WTC11 (cell line): ENCODE measurements at regions not wholly inside any gene's neighbourhood (a gene's known extent, or its start where the extent isn't known, plus 50 kb on each side); places are given as distances from the start of the nearest gene placed in this dataset.

Experiments used
- ATF2 ChIP-seq: sonication (generic); formaldehyde crosslinking; IDR thresholded peaks from 2 replicates; pipeline ENCODE4 v1.8.1; 2022; ENCODE audit warnings: low read depth, missing genetic modification reagents, borderline replicate concordance
- CREM ChIP-seq: sonication (generic); formaldehyde crosslinking; IDR thresholded peaks from 2 replicates; pipeline ENCODE4 v1.8.1; 2022; ENCODE audit warnings: mild to moderate bottlenecking, missing genetic modification reagents, moderate library complexity
- CTCF ChIP-seq: fragments of 200-600 bp; IDR thresholded peaks from 2 replicates; pipeline ENCODE4 v1.8.0; 2022; ENCODE audit warnings: antibody characterized with exemption
- HMGXB4 ChIP-seq: sonication (generic); formaldehyde crosslinking; IDR thresholded peaks from 2 replicates; pipeline ENCODE4 v1.8.1; 2023; ENCODE audit warnings: mild to moderate bottlenecking, moderate library complexity, missing genetic modification reagents
- RELA ChIP-seq: sonication (generic); formaldehyde crosslinking; IDR thresholded peaks from 2 replicates; pipeline ENCODE4 v1.8.1; 2022; ENCODE audit warnings: missing genetic modification reagents, mild to moderate bottlenecking, borderline replicate concordance
- SP1 ChIP-seq: sonication (generic); formaldehyde crosslinking; conservative IDR thresholded peaks from 2 replicates; pipeline ENCODE4 v1.8.1; 2022; ENCODE audit warnings: missing genetic modification reagents

GRCh38 chrX:88883200-88883599 lies 136.2 kb downstream of the CPXCR1 start:
- TF ChIP-seq RELA (CRISPR knock-in tag) (no peak), CREM (no peak), HMGXB4 (no peak), SP1 (CRISPR knock-in tag) (no peak), ATF2 (CRISPR knock-in tag) (no peak), CTCF (no peak)
